VCaP (cell line): ENCODE measurements at regions not wholly inside any gene's neighbourhood (a gene's known extent, or its start where the extent isn't known, plus 50 kb on each side); places are given as distances from the start of the nearest gene placed in this dataset.

Experiments used
- H3K27ac ChIP-seq: fragments of 450-650 bp; 2 replicates; pipeline ENCODE4 v1.5.1; 2017
- CTCF ChIP-seq: fragments of 450-650 bp; conservative IDR thresholded peaks from 2 replicates; pipeline ENCODE4 v1.5.1; 2017; ENCODE audit warnings: mild to moderate bottlenecking, moderate library complexity

GRCh38 chr9:111178331-111179055 is 140.2 kb upstream of the LPAR1 start:
- H3K27ac ChIP-seq, result no peak overlapping the region
- TF ChIP-seq CTCF, result no peak

GRCh38 chr9:111176511-111176910 is 138.2 kb upstream of the LPAR1 start:
- no peak overlapping the region for H3K27ac ChIP-seq
- TF ChIP-seq CTCF, result no peak

GRCh38 chr9:111175350-111175749 is 137.1 kb upstream of the LPAR1 start:
- TF ChIP-seq CTCF, result no peak
- H3K27ac ChIP-seq, result no peak overlapping the region

GRCh38 chr9:111167341-111167740 is 129.1 kb upstream of the LPAR1 start:
- no peak for TF ChIP-seq CTCF
- H3K27ac ChIP-seq, result no peak overlapping the region

- no peak for TF ChIP-seq CTCF
- no peak overlapping the region for H3K27ac ChIP-seq
These were observed 125.6 kb upstream of the LPAR1 start for GRCh38 chr9:111163716-111164389.

- TF ChIP-seq CTCF, result no peak
- H3K27ac ChIP-seq, result no peak overlapping the region
These were observed 123.8 kb upstream of the LPAR1 start for GRCh38 chr9:111162026-111162425.

GRCh38 chr9:111161015-111161415 is 122.7 kb upstream of the LPAR1 start:
- no peak overlapping the region for H3K27ac ChIP-seq
- no peak for TF ChIP-seq CTCF
